Lower leg skin (tissue), 3 donors: ENCODE measurements at regions not wholly inside any gene's neighbourhood (a gene's known extent, or its start where the extent isn't known, plus 50 kb on each side); places are given as distances from the start of the nearest gene placed in this dataset.

Experiments used
- POLR2A ChIP-seq, 2 donors: fragments of 450-650 bp; IDR thresholded peaks; one replicate each; pipeline ENCODE4 v1.6.1; 2016 to 2017; ENCODE audit warnings: antibody characterized with exemption in 2 of 2, mild to moderate bottlenecking in 1 of 2, moderate library complexity in 1 of 2
- TF ChIP-seq, protein P1 (sequence below), 3 donors: fragments of 450-650 bp; IDR thresholded peaks; one replicate each; pipeline ENCODE4 v1.5.1; 2016; ENCODE audit warnings: antibody characterized with exemption in 3 of 3, mild to moderate bottlenecking in 3 of 3, moderate library complexity in 2 of 3

DNA sequence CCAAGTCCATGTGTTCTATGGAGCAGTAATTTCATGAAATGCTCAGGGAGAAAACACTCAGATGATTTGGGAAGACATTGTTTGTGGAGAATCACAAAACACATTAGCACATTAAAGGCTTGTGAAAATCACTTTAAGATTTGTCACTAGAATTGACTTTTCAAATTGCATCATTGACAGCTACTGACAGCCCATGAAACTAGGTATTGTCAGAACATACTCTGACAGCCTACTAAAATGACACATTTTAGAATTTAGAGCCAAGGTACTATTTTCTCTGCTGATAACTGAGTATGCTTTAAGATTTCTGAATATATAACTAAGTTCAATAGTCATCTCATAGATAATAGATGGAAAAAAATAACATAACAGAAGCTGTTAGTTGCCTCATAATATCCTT, 67.4 kb upstream of the FOXC1 start:
- TF ChIP-seq, protein P1, sequence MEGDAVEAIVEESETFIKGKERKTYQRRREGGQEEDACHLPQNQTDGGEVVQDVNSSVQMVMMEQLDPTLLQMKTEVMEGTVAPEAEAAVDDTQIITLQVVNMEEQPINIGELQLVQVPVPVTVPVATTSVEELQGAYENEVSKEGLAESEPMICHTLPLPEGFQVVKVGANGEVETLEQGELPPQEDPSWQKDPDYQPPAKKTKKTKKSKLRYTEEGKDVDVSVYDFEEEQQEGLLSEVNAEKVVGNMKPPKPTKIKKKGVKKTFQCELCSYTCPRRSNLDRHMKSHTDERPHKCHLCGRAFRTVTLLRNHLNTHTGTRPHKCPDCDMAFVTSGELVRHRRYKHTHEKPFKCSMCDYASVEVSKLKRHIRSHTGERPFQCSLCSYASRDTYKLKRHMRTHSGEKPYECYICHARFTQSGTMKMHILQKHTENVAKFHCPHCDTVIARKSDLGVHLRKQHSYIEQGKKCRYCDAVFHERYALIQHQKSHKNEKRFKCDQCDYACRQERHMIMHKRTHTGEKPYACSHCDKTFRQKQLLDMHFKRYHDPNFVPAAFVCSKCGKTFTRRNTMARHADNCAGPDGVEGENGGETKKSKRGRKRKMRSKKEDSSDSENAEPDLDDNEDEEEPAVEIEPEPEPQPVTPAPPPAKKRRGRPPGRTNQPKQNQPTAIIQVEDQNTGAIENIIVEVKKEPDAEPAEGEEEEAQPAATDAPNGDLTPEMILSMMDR (IDR thresholded peaks at IDR 0.05), result no peak
- no peak for TF ChIP-seq POLR2A (IDR thresholded peaks at IDR 0.05)
